NCI-H2029 (cell line): ENCODE measurements at regions not wholly inside any gene's neighbourhood (a gene's known extent, or its start where the extent isn't known, plus 50 kb on each side); places are given as distances from the start of the nearest gene placed in this dataset.

Experiments used
- DNase-seq: peaks from one replicate; lab custom pipeline; 2025; lab: John Stamatoyannopoulos, UW

GRCh38 chr11:95515371-95515770 lies 274.2 kb downstream of the FAM76B start:
- DNase-seq: no peak

- DNase-seq: no peak
Measured at GRCh38 chr11:95514416-95515110, 275.0 kb downstream of the FAM76B start.

- DNase-seq: no peak
Measured at GRCh38 chr11:95512682-95513081, 276.9 kb downstream of the FAM76B start.

GRCh38 chr11:95512177-95512576 lies 277.4 kb downstream of the FAM76B start:
- DNase-seq: no peak

GRCh38 chr11:95508219-95508890 lies 277.4 kb upstream of the SESN3 start:
- no peak for DNase-seq

- DNase-seq: no peak
Measured at GRCh38 chr11:95507794-95508193, 276.8 kb upstream of the SESN3 start.

- DNase-seq: no peak
Measured at GRCh38 chr11:95506777-95507176, 275.8 kb upstream of the SESN3 start.

GRCh38 chr11:95505927-95506426 lies 275.0 kb upstream of the SESN3 start:
- DNase-seq: no peak

- DNase-seq: no peak
Measured at GRCh38 chr11:95503047-95503446, 272.0 kb upstream of the SESN3 start.

GRCh38 chr11:95502522-95502921 lies 271.5 kb upstream of the SESN3 start:
- no peak for DNase-seq

- DNase-seq: no peak
Measured at GRCh38 chr11:95501761-95502266, 270.8 kb upstream of the SESN3 start.

GRCh38 chr11:95500466-95500865 lies 269.5 kb upstream of the SESN3 start:
- no peak for DNase-seq

- no peak for DNase-seq
Measured at GRCh38 chr11:95499516-95500135, 268.6 kb upstream of the SESN3 start.

- no peak for DNase-seq
Measured at GRCh38 chr11:95498722-95499425, 267.9 kb upstream of the SESN3 start.

- DNase-seq: no peak
Measured at GRCh38 chr11:95496901-95497300, 265.9 kb upstream of the SESN3 start.

GRCh38 chr11:95495706-95496105 lies 264.7 kb upstream of the SESN3 start:
- DNase-seq: no peak

GRCh38 chr11:95494856-95495255 lies 263.9 kb upstream of the SESN3 start:
- no peak for DNase-seq

GRCh38 chr11:95494167-95494566 lies 263.2 kb upstream of the SESN3 start:
- no peak for DNase-seq

- no peak for DNase-seq
Measured at GRCh38 chr11:95490625-95491024, 259.6 kb upstream of the SESN3 start.

- DNase-seq: no peak
Measured at GRCh38 chr11:95487938-95488337, 256.9 kb upstream of the SESN3 start.

- DNase-seq: no peak
Measured at GRCh38 chr11:95487391-95487790, 256.4 kb upstream of the SESN3 start.

GRCh38 chr11:95486979-95487378 lies 256.0 kb upstream of the SESN3 start:
- no peak for DNase-seq
